Lower lobe of right lung (tissue), 2 donors: ENCODE measurements at regions not wholly inside any gene's neighbourhood (a gene's known extent, or its start where the extent isn't known, plus 50 kb on each side); places are given as distances from the start of the nearest gene placed in this dataset.

Experiments used
- ATAC-seq, 2 donors: fragments of 200-7000 bp; cut with Tn5 transposase; one replicate each; pipeline ENCODE4 v1.9.1; 2020 to 2022; ENCODE audit warnings: mild to moderate bottlenecking in 2 of 2, moderate library complexity in 2 of 2
- DNase-seq: peaks from one replicate; pipeline ENCODE4 v3.0.0-alpha.2; 2020
- H3K27ac ChIP-seq: fragments of 200-600 bp; one replicate; pipeline ENCODE4 v1.8.0; 2022
- H3K27me3 ChIP-seq: fragments of 200-600 bp; one replicate; pipeline ENCODE4 v1.8.0; 2022; ENCODE audit warnings: low read depth
- H3K36me3 ChIP-seq: fragments of 200-600 bp; one replicate; pipeline ENCODE4 v1.8.0; 2022; ENCODE audit warnings: mild to moderate bottlenecking
- H3K4me1 ChIP-seq: fragments of 200-600 bp; one replicate; pipeline ENCODE4 v1.8.0; 2022
- H3K4me3 ChIP-seq: fragments of 200-600 bp; one replicate; pipeline ENCODE4 v1.8.0; 2022; ENCODE audit warnings: mild to moderate bottlenecking
- H3K9me3 ChIP-seq: fragments of 200-600 bp; one replicate; pipeline ENCODE4 v1.8.0; 2022
- CTCF ChIP-seq: fragments of 200-600 bp; IDR thresholded peaks from one replicate; pipeline ENCODE4 v1.8.0; 2022; ENCODE audit warnings: antibody characterized with exemption, mild to moderate bottlenecking
- intact Hi-C: fragments of 100-400 bp; cut with DNase I; formaldehyde crosslinking; loops from one replicate; pipeline ENCODE4 v1.11.0; 2022
- donor health status: DM: no; HTN: yes; CAD: no; lungs with severe emphysema.

DNA sequence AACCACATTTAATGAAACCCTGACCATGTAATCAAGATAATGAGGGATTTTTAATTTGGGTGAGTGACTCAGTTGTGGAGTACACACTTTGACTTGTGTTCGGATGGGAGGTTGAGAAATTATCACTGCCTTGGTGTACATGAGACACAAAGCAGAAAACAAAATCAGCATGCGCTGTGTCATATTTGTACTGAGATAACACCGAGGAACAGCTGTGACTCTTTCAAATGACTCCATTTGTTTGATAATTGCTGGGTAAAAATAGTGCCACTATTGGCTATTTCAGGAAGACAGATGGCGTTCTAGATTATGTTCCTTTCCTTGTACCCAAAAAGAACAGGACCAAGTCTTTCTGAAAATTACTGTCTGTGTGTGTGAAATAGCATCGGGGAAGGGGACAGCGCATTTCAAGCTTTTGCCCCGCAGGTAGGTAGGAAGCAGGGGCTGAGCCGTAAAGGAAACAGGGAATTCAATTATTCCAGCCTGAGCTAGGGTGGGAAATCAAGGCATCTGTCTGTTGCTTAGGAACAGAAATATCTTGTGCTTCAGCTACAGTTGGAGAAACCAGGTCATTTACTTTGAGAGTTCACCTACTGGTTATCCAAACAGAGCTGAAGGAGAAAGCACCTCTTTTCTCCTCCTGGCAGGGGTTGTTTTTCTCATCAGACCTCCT, 114.3 kb downstream of the SNAPC1 start:
- no peaks in the 10 kb centered on the region for H3K36me3 ChIP-seq
- DNase-seq (no peak), ATAC-seq (no peak)
- no peak overlapping the region for H3K27ac ChIP-seq
- no peaks in the 10 kb centered on the region for H3K27me3 ChIP-seq
- intact Hi-C loops, result no loop called here
- TF ChIP-seq CTCF, result no peak
- H3K9me3 ChIP-seq, result no peaks in the 10 kb centered on the region
- no peaks in the 10 kb centered on the region for H3K4me1 ChIP-seq
- no peak overlapping the region for H3K4me3 ChIP-seq

DNA sequence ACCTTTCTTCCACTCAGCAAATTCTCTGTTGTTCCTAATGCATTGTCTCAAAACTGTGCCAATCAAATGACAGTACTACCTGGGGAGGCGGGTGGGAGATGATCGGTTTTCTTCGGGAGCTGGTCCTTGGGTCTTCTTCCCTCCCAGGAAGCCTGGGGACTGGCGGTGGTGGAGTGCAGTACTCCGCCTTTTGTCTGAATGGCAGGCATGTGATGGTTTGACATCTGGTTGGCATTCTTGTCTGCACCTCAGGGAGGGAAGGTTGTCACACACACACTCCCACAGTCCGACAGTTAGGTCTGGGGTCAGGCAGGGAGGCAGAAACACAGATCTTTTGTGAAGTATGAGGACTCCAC, 114.8 kb downstream of the SNAPC1 start:
- Histone ChIP-seq H3K27me3 (no peaks in the 10 kb centered on the region), H3K4me1 (no peaks in the 10 kb centered on the region), H3K9me3 (no peaks in the 10 kb centered on the region), H3K27ac (no peak overlapping the region), H3K36me3 (no peaks in the 10 kb centered on the region), H3K4me3 (no peak overlapping the region)
- intact Hi-C loops, result no loop called here
- TF ChIP-seq CTCF, result no peak
- no peak for DNase-seq
- no peak for ATAC-seq

DNA sequence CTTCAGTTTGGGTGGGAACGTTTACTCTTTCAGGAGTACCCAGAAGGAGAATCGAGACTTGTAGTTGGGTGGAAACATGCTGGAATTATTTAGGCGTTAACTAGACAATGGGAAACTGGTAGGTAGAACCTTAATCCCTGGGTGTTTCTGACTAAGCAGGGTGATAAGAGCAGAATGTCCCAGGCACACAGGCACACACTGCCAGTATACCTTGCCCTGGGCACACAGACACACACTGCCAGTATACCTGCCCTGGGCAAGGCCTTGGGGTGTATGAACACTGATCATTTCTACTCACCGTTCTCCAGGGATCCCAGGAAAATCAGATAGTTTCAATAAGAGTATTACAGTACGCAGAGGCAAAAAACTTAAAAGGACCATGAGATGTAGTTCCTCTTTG, 115.5 kb downstream of the SNAPC1 start:
- intact Hi-C loops, result no loop called here
- ATAC-seq (no peak), DNase-seq (no peak)
- Histone ChIP-seq H3K9me3 (no peaks in the 10 kb centered on the region), H3K4me1 (no peaks in the 10 kb centered on the region), H3K4me3 (no peak overlapping the region), H3K27me3 (no peaks in the 10 kb centered on the region), H3K27ac (no peak overlapping the region), H3K36me3 (no peaks in the 10 kb centered on the region)
- TF ChIP-seq CTCF, result no peak

- no peak overlapping the region for H3K27ac ChIP-seq
- intact Hi-C loops, result no loop called here
- no peaks in the 10 kb centered on the region for H3K36me3 ChIP-seq
- no peaks in the 10 kb centered on the region for H3K9me3 ChIP-seq
- no peak for TF ChIP-seq CTCF
- H3K27me3 ChIP-seq, result no peaks in the 10 kb centered on the region
- H3K4me1 ChIP-seq, result no peaks in the 10 kb centered on the region
- ATAC-seq, result no peak
- no peak overlapping the region for H3K4me3 ChIP-seq
- DNase-seq, result no peak
Observed at GRCh38 chr14:61878931-61879330, 116.7 kb downstream of the SNAPC1 start.

DNA sequence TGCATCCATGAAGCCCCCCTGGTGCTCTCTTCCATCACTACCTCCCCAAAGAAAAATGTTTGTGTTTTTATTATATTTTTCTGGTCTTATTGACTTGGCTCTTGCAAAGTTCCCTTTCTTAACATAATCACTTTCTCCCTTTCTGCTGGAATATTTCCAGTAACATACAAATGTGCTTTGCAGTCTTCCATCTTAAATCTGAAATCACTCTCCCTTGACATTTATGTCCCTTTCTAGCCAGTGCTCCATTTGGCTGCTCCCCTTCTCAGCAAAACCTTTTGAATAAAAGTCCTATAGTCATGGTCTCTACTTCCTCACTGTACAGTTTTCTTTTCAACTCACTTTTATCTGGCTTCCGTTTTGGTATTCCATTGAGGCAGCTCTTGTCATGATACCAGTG, 118.8 kb downstream of the SNAPC1 start:
- no peak for ATAC-seq
- DNase-seq, result no peak
- no peak overlapping the region for H3K27ac ChIP-seq

More for the DNA sequence above, 118.8 kb downstream of the SNAPC1 start:
- no peak for TF ChIP-seq CTCF
- Histone ChIP-seq H3K27me3 (no peaks in the 10 kb centered on the region), H3K4me1 (no peaks in the 10 kb centered on the region), H3K9me3 (no peaks in the 10 kb centered on the region), H3K36me3 (no peaks in the 10 kb centered on the region), H3K4me3 (no peak overlapping the region)
- intact Hi-C loops, result no loop called here
